ENCODE measurements at regions not wholly inside any gene's neighbourhood (a gene's known extent, or its start where the extent isn't known, plus 50 kb on each side); places are given as distances from the start of the nearest gene placed in this dataset.

DNA sequence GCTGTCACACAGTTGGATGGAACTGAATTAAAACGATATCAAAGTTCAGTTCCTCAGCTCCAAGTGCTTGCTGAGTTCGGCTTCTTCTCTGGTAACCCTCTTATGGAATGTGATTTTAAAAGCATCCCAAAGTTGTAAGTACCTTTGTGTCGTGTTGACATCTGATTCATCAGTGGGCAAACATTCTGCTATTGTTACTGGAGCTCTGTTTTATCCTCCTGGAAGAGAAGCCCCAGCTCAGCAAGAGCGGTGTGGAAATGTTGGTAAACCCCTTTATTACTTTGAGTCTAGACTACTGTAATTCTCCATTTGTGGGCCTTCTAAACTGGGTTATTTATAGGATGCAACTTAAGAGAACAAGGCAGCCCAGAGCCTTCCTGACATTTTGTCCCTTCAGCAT lies 699.3 kb upstream of the WWC1 start:
- Histone ChIP-seq H3K36me3 (no peaks in the 10 kb centered on the region), H3K4me1 (no peaks in the 10 kb centered on the region), H3K27ac (no peak overlapping the region), H3K27me3 (no peaks in the 10 kb centered on the region), H3K4me3 (no peak overlapping the region), H3K9me3 (no peaks in the 10 kb centered on the region)
- intact Hi-C loops (cut with DNase I; ENCODE audit: low total_unique reads): no loop called here
- no peak for DNase-seq
- TF ChIP-seq CTCF (IDR thresholded peaks at IDR 0.05): no peak

DNA sequence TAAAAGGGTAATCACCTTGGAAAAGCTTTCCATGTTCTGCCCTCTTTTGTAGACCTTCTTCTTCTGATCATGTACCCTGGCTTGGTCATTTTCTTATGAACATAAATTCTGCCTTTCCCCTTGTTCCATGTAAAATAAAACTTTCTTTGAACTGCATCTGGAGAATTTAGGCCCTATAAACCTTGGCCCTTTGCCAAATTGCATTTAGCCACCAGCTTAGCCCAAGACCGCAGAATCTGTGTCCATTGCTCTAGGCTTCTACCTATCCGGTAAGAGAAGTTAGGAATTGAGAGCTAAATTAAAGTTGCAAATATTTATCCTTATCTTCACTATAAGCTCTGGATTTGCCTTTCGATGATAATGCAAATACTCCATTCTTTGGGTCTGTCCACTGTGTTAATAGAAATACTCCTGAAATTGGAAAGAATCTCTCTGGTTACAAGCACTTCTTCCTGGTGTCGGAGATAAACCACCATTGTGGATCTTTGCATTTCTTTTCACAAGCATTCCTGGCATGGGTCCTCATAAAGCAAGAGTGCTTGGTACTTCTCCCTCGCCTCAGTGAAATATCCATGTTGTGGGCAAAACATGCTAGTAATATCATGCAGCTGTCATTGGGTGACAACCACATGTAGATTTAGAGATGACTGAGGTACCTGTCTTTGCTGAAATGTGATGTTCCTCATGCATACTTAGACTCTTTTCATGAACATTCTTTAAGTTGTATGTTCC lies 698.0 kb upstream of the WWC1 start:
- Histone ChIP-seq H3K27me3 (no peaks in the 10 kb centered on the region), H3K9me3 (no peaks in the 10 kb centered on the region), H3K4me1 (no peaks in the 10 kb centered on the region), H3K36me3 (no peaks in the 10 kb centered on the region), H3K27ac (no peak overlapping the region), H3K4me3 (no peak overlapping the region)
- intact Hi-C loops (cut with DNase I; ENCODE audit: low total_unique reads): no loop called here
- no peak for DNase-seq
- TF ChIP-seq CTCF (IDR thresholded peaks at IDR 0.05): no peak

DNA sequence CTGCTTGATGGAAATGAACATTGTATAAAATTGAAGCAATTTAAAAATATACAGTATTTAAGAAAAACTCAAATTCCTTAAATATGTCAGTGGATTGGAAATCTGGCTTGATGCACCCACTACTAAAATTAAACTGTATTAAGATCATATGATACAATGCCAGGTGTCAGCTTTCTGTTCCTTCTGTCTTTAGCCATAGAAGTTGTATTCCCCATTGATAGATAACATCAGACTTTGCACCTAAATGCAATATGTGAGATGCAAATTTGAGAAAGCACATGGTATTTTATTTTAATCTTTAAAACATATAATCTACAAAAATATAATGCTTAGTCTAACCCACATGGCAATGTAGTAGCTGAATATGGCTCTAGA lies 697.4 kb upstream of the WWC1 start:
- intact Hi-C loops (cut with DNase I; ENCODE audit: low total_unique reads): no loop called here
- no peak for DNase-seq
- H3K27me3 ChIP-seq: no peaks in the 10 kb centered on the region

GRCh38 chr5:167594750-167595149 lies 696.7 kb upstream of the WWC1 start:
- H3K27ac ChIP-seq: no peak overlapping the region
- H3K36me3 ChIP-seq: no peaks in the 10 kb centered on the region
- intact Hi-C loops (cut with DNase I; ENCODE audit: low total_unique reads): no loop called here
- H3K9me3 ChIP-seq: no peaks in the 10 kb centered on the region
- H3K4me3 ChIP-seq: no peak overlapping the region
- TF ChIP-seq CTCF (IDR thresholded peaks at IDR 0.05): no peak
- no peaks in the 10 kb centered on the region for H3K27me3 ChIP-seq
- no peaks in the 10 kb centered on the region for H3K4me1 ChIP-seq
- no peak for DNase-seq

More for the DNA sequence above, 697.4 kb upstream of the WWC1 start:
- H3K4me1 ChIP-seq: no peaks in the 10 kb centered on the region
- H3K36me3 ChIP-seq: no peaks in the 10 kb centered on the region
- H3K27ac ChIP-seq: no peak overlapping the region
- no peak overlapping the region for H3K4me3 ChIP-seq
- H3K9me3 ChIP-seq: no peaks in the 10 kb centered on the region
- no peak for TF ChIP-seq CTCF (IDR thresholded peaks at IDR 0.05)

GRCh38 chr5:167595196-167595595 lies 696.2 kb upstream of the WWC1 start:
- no peak for TF ChIP-seq CTCF (IDR thresholded peaks at IDR 0.05)
- intact Hi-C loops (cut with DNase I; ENCODE audit: low total_unique reads): no loop called here

GRCh38 chr5:167598166-167598565 lies 693.3 kb upstream of the WWC1 start:
- peaks cover 0 to 5% of the 10 kb centered on the region in 2 donors for H3K27me3 ChIP-seq
- intact Hi-C loops (cut with DNase I; ENCODE audit: low total_unique reads): no loop called here
- no peak overlapping the region for H3K27ac ChIP-seq
- H3K4me3 ChIP-seq: no peak overlapping the region
- H3K4me1 ChIP-seq: no peaks in the 10 kb centered on the region
- no peaks in the 10 kb centered on the region for H3K36me3 ChIP-seq
- no peaks in the 10 kb centered on the region for H3K9me3 ChIP-seq
- TF ChIP-seq CTCF (IDR thresholded peaks at IDR 0.05): no peak
- DNase-seq: no peak

More at GRCh38 chr5:167595196-167595595, 696.2 kb upstream of the WWC1 start:
- Histone ChIP-seq H3K4me1 (no peaks in the 10 kb centered on the region), H3K9me3 (no peaks in the 10 kb centered on the region), H3K4me3 (no peak overlapping the region), H3K36me3 (no peaks in the 10 kb centered on the region), H3K27ac (no peak overlapping the region), H3K27me3 (no peaks in the 10 kb centered on the region)
- no peak for DNase-seq

All from tibial artery (tissue), 4 donors.